HepG2 (cell line): ENCODE measurements at regions not wholly inside any gene's neighbourhood (a gene's known extent, or its start where the extent isn't known, plus 50 kb on each side); places are given as distances from the start of the nearest gene placed in this dataset.

Experiments
- ATAC-seq: fragments of 200-7000 bp; cut with Tn5 transposase; 3 replicates; pipeline ENCODE4 v1.9.1; 2020; ENCODE audit warnings: mild to moderate bottlenecking, moderate library complexity
- BruUV-seq: library from RNA; stranded (reverse); fragments of 400-500 nt; replicated peaks from 2 replicates; lab custom pipeline; 2021; lab: Mats Ljungman, UMichigan
- CTCF ChIA-PET: fragments of 300-600 bp; formaldehyde crosslinking; extraction: SDS; loops from one replicate; lab custom pipeline; 2021; ENCODE audit warnings: low total read pairs, inconsistent platforms, low intra/inter-chr PET ratio; lab: Yijun Ruan, JAX
- POLR2A ChIA-PET: fragments of 350-600 bp; sonication (Branson Sonifier 250); formaldehyde crosslinking; loops from one replicate; lab custom pipeline; 2020; ENCODE audit warnings: antibody characterized with exemption, inconsistent platforms; lab: Yijun Ruan, JAX
- DNase-seq: peaks from one replicate; pipeline ENCODE4 v3.0.0-alpha.2; 2015; ENCODE audit warnings: low spot score
- FAIRE-seq: peaks from 3 replicates; lab custom pipeline; 2011; peaks lifted over from hg19 to GRCh38; lab: Jason Lieb, UNC
- H2AFZ ChIP-seq: one replicate; pipeline ENCODE4 v1.6.1; 2011; ENCODE audit warnings: low read length, inconsistent platforms
- H3K27ac ChIP-seq: fragments of 300-600 bp; 3 replicates; pipeline ENCODE4 v1.8.0; 2011; ENCODE audit warnings: mixed run types, mild to moderate bottlenecking, mixed read lengths, low read length, inconsistent platforms; ENCODE audit not compliant: insufficient read depth; ENCODE audit errors: extremely low read length
- H3K27me3 ChIP-seq, 2 experiments: fragments of 200-600 bp in 1 of 2; 2 replicates in 1 of 2; 3 replicates in 1 of 2; pipeline versions ENCODE4 v1.6.0 to v1.8.0; 2011; ENCODE audit warnings: low read length in 2 of 2, mild to moderate bottlenecking in 2 of 2, moderate library complexity in 2 of 2, inconsistent platforms in 1 of 2; ENCODE audit not compliant: insufficient read depth in 2 of 2, control insufficient read depth in 1 of 2
- H3K36me3 ChIP-seq, 2 experiments: fragments of 200-600 bp in 1 of 2; replicated peaks in 1 of 2; 2 replicates in 1 of 2; 3 replicates in 1 of 2; pipeline versions ENCODE4 v1.5.1 to v1.8.0; 2011; ENCODE audit warnings: low read length in 2 of 2, inconsistent platforms in 1 of 2; ENCODE audit not compliant: insufficient read depth in 2 of 2, control insufficient read depth in 1 of 2
- H3K4me1 ChIP-seq: 2 replicates; pipeline ENCODE4 v1.5.1; 2012; ENCODE audit warnings: low read length, inconsistent platforms; ENCODE audit not compliant: insufficient read depth
- H3K4me2 ChIP-seq: 2 replicates; pipeline ENCODE4 v1.6.0; 2011; ENCODE audit warnings: low read depth, low read length, inconsistent platforms
- H3K4me3 ChIP-seq, 3 experiments: fragments of 200-600 bp in 1 of 3; sonication (generic), shearing (Covaris generic) in 1 of 3; replicated peaks in 1 of 3; 2 replicates each; pipeline ENCODE4 v1.5.1; 2011 to 2016; ENCODE audit warnings: low read length in 3 of 3, inconsistent platforms in 2 of 3, low read depth in 2 of 3, mild to moderate bottlenecking in 2 of 3, control low read depth in 1 of 3, mixed read lengths in 1 of 3; ENCODE audit not compliant: insufficient read depth in 1 of 3
- H3K79me2 ChIP-seq: one replicate; pipeline ENCODE4 v1.6.1; 2011; ENCODE audit warnings: low read length, inconsistent platforms; ENCODE audit not compliant: insufficient read depth
- H3K9ac ChIP-seq: 2 replicates; pipeline ENCODE4 v1.6.0; 2011; ENCODE audit warnings: mild to moderate bottlenecking, low read depth, low read length, inconsistent platforms; ENCODE audit not compliant: insufficient read depth
- H3K9me3 ChIP-seq: 2 replicates; pipeline ENCODE4 v1.5.1; 2012; ENCODE audit warnings: mild to moderate bottlenecking, low read length
- H4K20me1 ChIP-seq: 2 replicates; pipeline ENCODE4 v1.6.0; 2011; ENCODE audit warnings: inconsistent platforms, mild to moderate bottlenecking, low read length, moderate library complexity; ENCODE audit not compliant: insufficient read depth
- CAMTA2 ChIP-seq: sonication (generic); formaldehyde crosslinking; IDR thresholded peaks from 2 replicates; pipeline ENCODE4 v1.4.0; 2020; ENCODE audit warnings: mild to moderate bottlenecking, missing genetic modification reagents, borderline replicate concordance
- LCORL ChIP-seq, 2 experiments: fragments of 450-650 bp in 1 of 2; sonication (generic) in 1 of 2; formaldehyde crosslinking in 1 of 2; IDR thresholded peaks; 2 replicates each; pipeline versions ENCODE4 v1.5.0 to v1.6.1; 2017 to 2020; ENCODE audit warnings: antibody characterized with exemption in 1 of 2, missing genetic modification reagents in 1 of 2
- ZMAT3 ChIP-seq: sonication (generic); formaldehyde crosslinking; conservative IDR thresholded peaks from 2 replicates; pipeline ENCODE4 v1.7.0; 2021; ENCODE audit warnings: missing genetic modification reagents
- ZNF260 ChIP-seq: sonication (generic); formaldehyde crosslinking; IDR thresholded peaks from 2 replicates; pipeline ENCODE4 v1.4.0; 2020; ENCODE audit warnings: missing genetic modification reagents, low read depth, mild to moderate bottlenecking, borderline replicate concordance
- ZNF772 ChIP-seq: sonication (generic); formaldehyde crosslinking; IDR thresholded peaks from 2 replicates; pipeline ENCODE4 v1.5.0; 2020; ENCODE audit warnings: mild to moderate bottlenecking, missing genetic modification reagents
- WGBS: methylation state at CpG from one replicate; pipeline ENCODE4 v1.1.6; 2017; ENCODE audit warnings: low lambda C conversion rate; 5-methylcytosine and 5-hydroxymethylcytosine counted together
- in situ Hi-C: cut with HindIII; loops from 2 replicates; pipeline ENCODE4 v1.10.0; 2017; ENCODE audit warnings: low pct_unique_long_range_greater_than_20kb; ENCODE audit not compliant: extremely low pct_ligation_motif_present
- intact Hi-C: fragments of 100-400 bp; cut with micrococcal nuclease; formaldehyde crosslinking; loops from one replicate; pipeline ENCODE4 v1.10.0; 2022; ENCODE audit not compliant: unreplicated experiment
- TF ChIP-seq, protein P1 (sequence below): sonication (generic); formaldehyde crosslinking; IDR thresholded peaks from 2 replicates; pipeline ENCODE4 v1.4.0; 2020; ENCODE audit warnings: missing genetic modification reagents, borderline replicate concordance

DNA sequence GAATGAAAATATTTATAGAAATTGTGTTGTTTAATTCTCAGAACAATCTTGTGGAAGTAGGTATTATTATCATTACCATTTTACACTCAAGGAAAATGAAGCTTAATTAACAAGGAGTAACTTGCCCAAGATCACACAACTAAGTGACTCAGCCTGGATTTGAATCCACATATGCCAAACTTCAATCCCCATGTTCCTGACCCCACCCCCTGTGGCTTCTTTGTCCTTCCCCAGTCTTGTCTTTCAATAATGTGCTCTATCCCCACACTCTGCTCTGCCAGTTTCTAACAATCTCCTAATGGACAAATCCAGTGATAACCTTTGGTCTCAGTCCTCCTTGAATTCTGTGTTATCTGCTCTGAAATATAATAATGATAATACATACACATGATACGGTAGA, 355.2 kb downstream of the BMP4 start (continued):
- TF ChIP-seq, protein P1, sequence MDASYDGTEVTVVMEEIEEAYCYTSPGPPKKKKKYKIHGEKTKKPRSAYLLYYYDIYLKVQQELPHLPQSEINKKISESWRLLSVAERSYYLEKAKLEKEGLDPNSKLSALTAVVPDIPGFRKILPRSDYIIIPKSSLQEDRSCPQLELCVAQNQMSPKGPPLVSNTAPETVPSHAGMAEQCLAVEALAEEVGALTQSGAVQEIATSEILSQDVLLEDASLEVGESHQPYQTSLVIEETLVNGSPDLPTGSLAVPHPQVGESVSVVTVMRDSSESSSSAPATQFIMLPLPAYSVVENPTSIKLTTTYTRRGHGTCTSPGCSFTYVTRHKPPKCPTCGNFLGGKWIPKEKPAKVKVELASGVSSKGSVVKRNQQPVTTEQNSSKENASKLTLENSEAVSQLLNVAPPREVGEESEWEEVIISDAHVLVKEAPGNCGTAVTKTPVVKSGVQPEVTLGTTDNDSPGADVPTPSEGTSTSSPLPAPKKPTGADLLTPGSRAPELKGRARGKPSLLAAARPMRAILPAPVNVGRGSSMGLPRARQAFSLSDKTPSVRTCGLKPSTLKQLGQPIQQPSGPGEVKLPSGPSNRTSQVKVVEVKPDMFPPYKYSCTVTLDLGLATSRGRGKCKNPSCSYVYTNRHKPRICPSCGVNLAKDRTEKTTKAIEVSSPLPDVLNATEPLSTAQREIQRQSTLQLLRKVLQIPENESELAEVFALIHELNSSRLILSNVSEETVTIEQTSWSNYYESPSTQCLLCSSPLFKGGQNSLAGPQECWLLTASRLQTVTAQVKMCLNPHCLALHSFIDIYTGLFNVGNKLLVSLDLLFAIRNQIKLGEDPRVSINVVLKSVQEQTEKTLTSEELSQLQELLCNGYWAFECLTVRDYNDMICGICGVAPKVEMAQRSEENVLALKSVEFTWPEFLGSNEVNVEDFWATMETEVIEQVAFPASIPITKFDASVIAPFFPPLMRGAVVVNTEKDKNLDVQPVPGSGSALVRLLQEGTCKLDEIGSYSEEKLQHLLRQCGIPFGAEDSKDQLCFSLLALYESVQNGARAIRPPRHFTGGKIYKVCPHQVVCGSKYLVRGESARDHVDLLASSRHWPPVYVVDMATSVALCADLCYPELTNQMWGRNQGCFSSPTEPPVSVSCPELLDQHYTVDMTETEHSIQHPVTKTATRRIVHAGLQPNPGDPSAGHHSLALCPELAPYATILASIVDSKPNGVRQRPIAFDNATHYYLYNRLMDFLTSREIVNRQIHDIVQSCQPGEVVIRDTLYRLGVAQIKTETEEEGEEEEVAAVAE (CRISPR knock-in tag), result no peak
- TF ChIP-seq, all 625 proteins: peak for 0

GRCh38 chr14:53599221-53599945, 357.2 kb downstream of the BMP4 start:
- ATAC-seq (no peak), FAIRE-seq (no peak), DNase-seq (peak; percentile 15)
- ChIA-PET CTCF (no interaction called here), POLR2A (interaction anchor here (0.6 to 5.9 kb wide), 3 partner anchors 11 to 449 kb away, joined by 4 to 26 read pairs (median 4); no protein-coding TSS in a partner anchor)
- Histone ChIP-seq H3K79me2 (no peaks in the 10 kb centered on the region), H3K9me3 (no peaks in the 10 kb centered on the region), H3K4me3 (no peak overlapping the region), H4K20me1 (no peaks in the 10 kb centered on the region), H3K27ac (no peak overlapping the region), H3K36me3 (peaks cover 0 to 2% of the 10 kb centered on the region in 2 experiments; a peak in 1 of 5 replicates), H3K4me2 (no peak overlapping the region), H3K4me1 (peaks cover 22% of the 10 kb centered on the region), H2AFZ (no peak overlapping the region), H3K27me3 (no peaks in the 10 kb centered on the region), H3K9ac (no peak overlapping the region)
- TF ChIP-seq ZMAT3 (CRISPR knock-in tag) (no peak), CAMTA2 (CRISPR knock-in tag) (no peak), ZNF260 (CRISPR knock-in tag) (no peak), LCORL (IDR thresholded peaks at IDR 0.05) (no peak), LCORL (CRISPR knock-in tag; IDR thresholded peaks at IDR 0.05) (no peak), ZNF772 (no peak)
- in situ Hi-C loops, result no loop called here
- intact Hi-C loops, result no loop called here
- no TSS peak for BruUV-seq
- WGBS, result 88% methylated on average over 6 of the region's 6 CpGs
